Hematopoietic multipotent progenitor cell treated with erythropoietin and hydrocortisone succinate and interleukin-3 and kit ligand, for 4 days (in vitro differentiated cells): ENCODE measurements at regions not wholly inside any gene's neighbourhood (a gene's known extent, or its start where the extent isn't known, plus 50 kb on each side); places are given as distances from the start of the nearest gene placed in this dataset.
"Not testable (repeated sequence)": the region's sequence is repeated elsewhere in the genome, so short reads cannot be mapped to it uniquely, and the experiment has no call there.

Experiments used
- DNase-seq: peaks from one replicate; pipeline ENCODE4 v3.0.0-alpha.2; 2015

GRCh38 chr21:5138687-5139086, 5382.7 kb upstream of the TPTE start:
- DNase-seq, result not testable (repeated sequence)

GRCh38 chr21:5139528-5139927, 5381.9 kb upstream of the TPTE start:
- not testable (repeated sequence) for DNase-seq

DNA sequence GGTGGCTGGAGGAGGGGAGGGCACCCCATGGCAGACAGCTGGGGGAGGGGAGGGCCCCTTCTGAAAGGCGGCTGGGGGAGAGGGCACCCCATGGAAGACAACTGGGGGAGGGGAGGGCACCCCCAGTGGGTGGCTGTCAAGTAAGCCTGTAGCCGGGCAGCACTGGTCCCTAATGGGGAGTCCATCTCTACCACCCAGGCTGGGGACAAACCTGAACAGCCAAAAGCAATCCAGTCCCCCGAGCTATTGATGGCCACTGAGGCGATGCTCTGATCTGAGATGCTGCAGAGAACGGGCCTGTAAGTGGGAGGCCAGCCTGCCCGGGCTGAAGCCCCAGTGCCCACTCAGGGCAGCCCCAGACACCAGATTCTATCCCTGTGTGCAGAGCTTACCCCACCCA, 5378.4 kb upstream of the TPTE start:
- DNase-seq, result not testable (repeated sequence)

DNA sequence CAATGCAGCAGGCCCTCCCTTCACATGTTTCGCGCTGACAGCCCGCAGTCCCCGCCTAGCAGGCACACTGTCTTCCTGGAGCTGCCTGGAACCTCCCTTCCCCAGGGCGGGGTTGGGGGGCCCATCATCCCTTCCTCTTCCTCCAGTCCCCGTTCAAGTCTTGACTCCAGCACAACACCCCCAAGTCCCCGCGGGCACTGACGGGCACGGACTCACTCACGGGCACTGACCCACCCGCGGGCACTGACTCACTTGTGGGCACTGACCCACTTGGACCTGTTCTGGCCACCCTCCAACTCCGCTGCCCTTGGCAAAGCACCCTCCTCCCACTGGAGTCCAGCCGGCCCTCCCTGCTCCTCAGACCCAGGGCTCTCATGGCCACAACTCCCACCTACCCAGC, 5376.7 kb upstream of the TPTE start:
- not testable (repeated sequence) for DNase-seq

DNA sequence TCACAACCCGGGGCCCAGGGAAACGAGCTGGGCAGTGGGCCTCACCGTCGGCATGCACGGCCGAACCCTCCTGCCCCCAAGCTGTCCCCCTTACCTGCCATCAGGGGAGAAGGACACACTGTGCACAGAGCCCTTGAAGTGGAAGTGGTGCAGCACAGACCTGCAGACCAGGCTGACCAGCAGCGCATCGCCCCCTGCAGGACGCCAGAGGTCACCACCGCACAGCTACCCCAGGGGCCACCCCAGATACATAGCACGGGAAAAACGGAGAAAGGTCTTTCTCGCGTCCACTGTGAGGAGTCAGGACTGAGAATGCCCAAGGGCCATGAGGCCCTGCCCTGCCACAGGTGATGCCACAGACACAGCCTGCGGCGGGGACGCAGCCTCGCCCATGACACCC, 5373.7 kb upstream of the TPTE start:
- not testable (repeated sequence) for DNase-seq

DNA sequence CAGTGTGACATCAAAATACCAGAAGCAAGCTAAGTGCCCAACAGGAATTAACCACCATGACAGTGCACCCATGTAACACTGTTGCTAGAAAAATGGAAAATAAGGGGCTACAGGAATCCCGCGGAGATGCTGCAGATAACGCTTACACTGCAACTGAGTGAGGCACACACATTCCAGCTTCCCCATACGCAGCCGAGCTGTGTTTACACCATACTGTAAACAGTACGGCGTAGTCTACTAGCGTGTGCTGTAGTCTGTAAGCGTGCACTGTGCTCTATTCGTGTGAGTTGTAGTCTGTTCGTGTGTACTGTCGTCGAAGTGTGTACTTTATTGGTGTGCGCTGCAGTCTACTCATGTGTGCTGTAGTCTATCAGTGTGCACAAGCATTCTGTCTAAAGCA, 5372.2 kb upstream of the TPTE start:
- DNase-seq, result not testable (repeated sequence)

GRCh38 chr21:5153842-5154640, 5367.3 kb upstream of the TPTE start:
- not testable (repeated sequence) for DNase-seq

- peak; percentile 80 for DNase-seq
These were observed 5366.8 kb upstream of the TPTE start for GRCh38 chr21:5154641-5154982.

DNA sequence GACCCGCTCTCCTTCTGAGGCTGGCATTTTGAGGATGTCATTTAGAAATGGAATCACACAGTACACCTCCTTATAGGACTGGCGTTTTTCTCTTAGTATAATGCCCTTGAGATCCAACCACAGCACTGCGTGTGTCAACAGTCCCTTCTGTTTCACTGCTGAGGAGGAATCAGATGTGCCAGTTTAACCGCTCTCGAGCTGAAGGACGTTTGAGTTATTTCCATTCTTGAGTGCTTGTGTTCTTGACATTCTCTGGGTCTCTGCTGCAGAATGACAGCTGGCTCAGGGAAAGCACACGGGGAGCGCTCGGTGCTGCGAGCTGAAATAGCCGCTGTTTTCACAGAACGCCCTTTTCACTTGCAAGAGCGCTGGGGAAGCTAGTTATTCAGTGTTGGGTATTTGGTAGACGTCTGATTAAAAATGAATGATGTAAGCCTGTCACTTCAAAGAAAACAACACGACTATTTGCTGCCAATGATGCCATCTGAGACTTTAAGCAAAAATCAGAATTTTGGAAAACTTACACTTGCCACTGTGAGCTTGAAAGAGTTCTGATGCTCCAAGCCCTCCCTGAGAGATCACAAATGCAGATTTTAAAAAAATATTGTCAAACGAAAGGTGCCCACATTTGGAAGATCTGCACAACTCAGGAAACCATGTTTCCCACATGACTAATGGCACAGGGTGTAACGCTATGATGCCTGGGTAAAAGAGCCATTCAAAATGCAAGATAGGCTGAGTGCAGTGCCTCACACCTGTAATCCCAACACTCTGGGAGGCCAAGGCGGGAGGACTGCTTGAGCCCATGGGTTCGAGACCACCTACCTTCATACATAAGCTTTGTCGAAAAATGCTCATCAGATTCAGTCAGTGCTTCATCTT, 5358.4 kb upstream of the TPTE start:
- not testable (repeated sequence) for DNase-seq

- not testable (repeated sequence) for DNase-seq
These were observed 5355.6 kb upstream of the TPTE start for GRCh38 chr21:5165829-5166228.
